Smooth muscle cell (in vitro differentiated cells): ENCODE measurements at regions not wholly inside any gene's neighbourhood (a gene's known extent, or its start where the extent isn't known, plus 50 kb on each side); places are given as distances from the start of the nearest gene placed in this dataset.

Source experiments
- DNase-seq: peaks from one replicate; lab custom pipeline; 2025; ENCODE audit not compliant: unreplicated experiment; lab: John Stamatoyannopoulos, UW
- H2AFZ ChIP-seq: fragments of 200-600 bp; sonication (generic); 2 replicates; pipeline ENCODE4 v1.6.0; 2016; ENCODE audit warnings: antibody characterized with exemption, low read depth, mild to moderate bottlenecking
- H3F3A ChIP-seq: fragments of 200-600 bp; sonication (generic); 2 replicates; pipeline ENCODE4 v1.6.0; 2017; ENCODE audit warnings: antibody characterized with exemption, low read depth
- H3K27ac ChIP-seq: fragments of 200-600 bp; sonication (generic); 2 replicates; pipeline ENCODE4 v1.5.1; 2016; ENCODE audit warnings: low read depth, mild to moderate bottlenecking
- H3K27me3 ChIP-seq: fragments of 200-600 bp; sonication (generic); 2 replicates; pipeline ENCODE4 v1.6.1; 2016; ENCODE audit warnings: low read depth, mild to moderate bottlenecking
- H3K36me3 ChIP-seq: fragments of 200-600 bp; sonication (generic); 2 replicates; pipeline ENCODE4 v1.5.1; 2016; ENCODE audit warnings: low read depth
- H3K4me1 ChIP-seq: fragments of 200-600 bp; sonication (generic); 2 replicates; pipeline ENCODE4 v1.5.1; 2016; ENCODE audit warnings: low read depth
- H3K4me2 ChIP-seq: fragments of 200-600 bp; sonication (generic); 2 replicates; pipeline ENCODE4 v1.6.0; 2016; ENCODE audit warnings: mild to moderate bottlenecking
- H3K4me3 ChIP-seq: fragments of 200-600 bp; sonication (generic); 2 replicates; pipeline ENCODE4 v1.5.1; 2016; ENCODE audit warnings: mild to moderate bottlenecking
- H3K79me2 ChIP-seq: fragments of 200-600 bp; sonication (generic); 2 replicates; pipeline ENCODE4 v1.6.0; 2016; ENCODE audit warnings: low read depth, mild to moderate bottlenecking
- H3K9ac ChIP-seq: fragments of 200-600 bp; sonication (generic); 2 replicates; pipeline ENCODE4 v1.6.0; 2016; ENCODE audit warnings: low read depth
- H3K9me3 ChIP-seq: fragments of 200-600 bp; sonication (generic); replicated peaks from 2 replicates; pipeline ENCODE4 v1.5.1; 2016; ENCODE audit warnings: low read depth
- H4K20me1 ChIP-seq: fragments of 200-600 bp; sonication (generic); 2 replicates; pipeline ENCODE4 v1.6.0; 2016; ENCODE audit warnings: low read depth
- WGBS: methylation state at CpG from one replicate; pipeline ENCODE4 v1.1.7; 2016; ENCODE audit warnings: low lambda C conversion rate; 5-methylcytosine and 5-hydroxymethylcytosine counted together
- TF ChIP-seq, protein P1 (sequence below): fragments of 200-600 bp; sonication (generic); IDR thresholded peaks from 2 replicates; pipeline ENCODE4 v1.5.1; 2017; ENCODE audit warnings: borderline replicate concordance, mild to moderate bottlenecking, antibody characterized with exemption; ENCODE audit not compliant: insufficient read depth, poor library complexity, severe bottlenecking

DNA sequence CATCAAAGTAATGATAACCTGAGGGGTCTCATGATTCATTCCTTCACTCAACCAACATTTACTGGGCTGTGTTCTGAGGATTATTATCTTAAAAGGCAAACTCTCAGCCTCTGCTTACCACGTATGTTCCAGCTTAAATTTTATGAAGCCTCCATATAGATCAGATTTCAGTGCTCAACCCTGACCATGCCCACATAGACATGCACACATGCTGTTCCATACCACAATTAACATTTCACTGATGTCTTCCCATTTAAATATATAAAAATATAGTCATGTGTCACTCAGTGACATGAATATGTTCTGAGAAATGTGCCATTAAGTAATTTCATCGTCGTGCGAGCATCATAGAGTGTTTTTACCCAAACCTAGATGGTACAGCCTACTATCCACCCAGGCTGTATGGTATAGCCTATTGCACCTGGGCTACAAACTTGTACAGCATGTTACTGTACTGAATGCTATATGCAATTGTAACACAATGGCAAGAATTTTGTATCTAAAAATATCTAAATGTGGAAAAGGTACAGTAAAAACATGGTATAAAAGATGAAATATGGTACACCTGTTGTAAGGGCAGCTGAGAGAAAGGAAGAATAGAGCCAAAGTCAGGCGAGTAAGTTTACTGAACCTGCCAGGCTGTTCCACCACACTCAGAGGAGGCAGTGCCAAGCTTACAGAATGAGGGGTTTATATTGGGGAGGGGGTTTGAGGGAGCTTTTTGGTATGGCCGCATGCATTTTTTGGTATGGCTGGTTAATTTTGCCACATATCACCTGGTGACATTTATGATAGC is 134.7 kb upstream of the ETV3 start:
- H2AFZ ChIP-seq: no peak overlapping the region
- H3F3A ChIP-seq: peaks cover 5% of the 10 kb centered on the region
- peaks cover 17% of the 10 kb centered on the region for H3K4me1 ChIP-seq
- H3K79me2 ChIP-seq: no peaks in the 10 kb centered on the region
- TF ChIP-seq, protein P1, sequence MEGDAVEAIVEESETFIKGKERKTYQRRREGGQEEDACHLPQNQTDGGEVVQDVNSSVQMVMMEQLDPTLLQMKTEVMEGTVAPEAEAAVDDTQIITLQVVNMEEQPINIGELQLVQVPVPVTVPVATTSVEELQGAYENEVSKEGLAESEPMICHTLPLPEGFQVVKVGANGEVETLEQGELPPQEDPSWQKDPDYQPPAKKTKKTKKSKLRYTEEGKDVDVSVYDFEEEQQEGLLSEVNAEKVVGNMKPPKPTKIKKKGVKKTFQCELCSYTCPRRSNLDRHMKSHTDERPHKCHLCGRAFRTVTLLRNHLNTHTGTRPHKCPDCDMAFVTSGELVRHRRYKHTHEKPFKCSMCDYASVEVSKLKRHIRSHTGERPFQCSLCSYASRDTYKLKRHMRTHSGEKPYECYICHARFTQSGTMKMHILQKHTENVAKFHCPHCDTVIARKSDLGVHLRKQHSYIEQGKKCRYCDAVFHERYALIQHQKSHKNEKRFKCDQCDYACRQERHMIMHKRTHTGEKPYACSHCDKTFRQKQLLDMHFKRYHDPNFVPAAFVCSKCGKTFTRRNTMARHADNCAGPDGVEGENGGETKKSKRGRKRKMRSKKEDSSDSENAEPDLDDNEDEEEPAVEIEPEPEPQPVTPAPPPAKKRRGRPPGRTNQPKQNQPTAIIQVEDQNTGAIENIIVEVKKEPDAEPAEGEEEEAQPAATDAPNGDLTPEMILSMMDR: no peak
- H3K4me2 ChIP-seq: no peak overlapping the region
- H3K4me3 ChIP-seq: no peak overlapping the region
- H3K9me3 ChIP-seq: no peaks in the 10 kb centered on the region
- no peaks in the 10 kb centered on the region for H3K36me3 ChIP-seq
- H3K9ac ChIP-seq: no peak overlapping the region
- no peaks in the 10 kb centered on the region for H3K27me3 ChIP-seq
- WGBS: 69% methylated on average over 6 of the region's 6 CpGs
- H4K20me1 ChIP-seq: no peaks in the 10 kb centered on the region
- H3K27ac ChIP-seq: no peak overlapping the region
- DNase-seq: no peak

DNA sequence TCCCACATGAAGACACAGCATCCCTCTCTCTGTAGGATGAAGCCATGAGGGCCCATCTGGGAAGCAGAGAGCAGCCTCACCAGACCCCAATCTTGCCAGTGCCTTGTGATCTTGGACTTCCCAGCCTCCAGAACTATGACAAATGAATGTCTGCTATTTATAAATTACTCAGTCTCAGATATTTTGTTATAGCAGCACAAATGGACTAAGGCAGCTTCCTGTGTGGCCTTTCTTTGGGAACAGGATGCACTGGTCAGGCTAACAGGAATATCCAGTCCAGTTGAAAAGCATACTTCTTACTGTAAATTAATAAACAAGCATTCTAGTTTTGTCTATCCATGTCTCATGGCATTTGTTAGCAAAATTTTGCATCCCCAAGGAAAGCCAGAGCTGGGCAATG is 134.1 kb upstream of the ETV3 start:
- H3K4me1 ChIP-seq: peaks cover 17% of the 10 kb centered on the region
- H3K4me2 ChIP-seq: no peak overlapping the region
- no peaks in the 10 kb centered on the region for H3K36me3 ChIP-seq
- no peaks in the 10 kb centered on the region for H4K20me1 ChIP-seq
- DNase-seq: no peak
- H3K9ac ChIP-seq: no peak overlapping the region
- H3K27ac ChIP-seq: no peak overlapping the region
- H2AFZ ChIP-seq: no peak overlapping the region
- H3K79me2 ChIP-seq: no peaks in the 10 kb centered on the region
- H3K9me3 ChIP-seq: no peaks in the 10 kb centered on the region
- peaks cover 5% of the 10 kb centered on the region for H3F3A ChIP-seq
- no peak overlapping the region for H3K4me3 ChIP-seq
- TF ChIP-seq, protein P1: no peak
- no peaks in the 10 kb centered on the region for H3K27me3 ChIP-seq

DNA sequence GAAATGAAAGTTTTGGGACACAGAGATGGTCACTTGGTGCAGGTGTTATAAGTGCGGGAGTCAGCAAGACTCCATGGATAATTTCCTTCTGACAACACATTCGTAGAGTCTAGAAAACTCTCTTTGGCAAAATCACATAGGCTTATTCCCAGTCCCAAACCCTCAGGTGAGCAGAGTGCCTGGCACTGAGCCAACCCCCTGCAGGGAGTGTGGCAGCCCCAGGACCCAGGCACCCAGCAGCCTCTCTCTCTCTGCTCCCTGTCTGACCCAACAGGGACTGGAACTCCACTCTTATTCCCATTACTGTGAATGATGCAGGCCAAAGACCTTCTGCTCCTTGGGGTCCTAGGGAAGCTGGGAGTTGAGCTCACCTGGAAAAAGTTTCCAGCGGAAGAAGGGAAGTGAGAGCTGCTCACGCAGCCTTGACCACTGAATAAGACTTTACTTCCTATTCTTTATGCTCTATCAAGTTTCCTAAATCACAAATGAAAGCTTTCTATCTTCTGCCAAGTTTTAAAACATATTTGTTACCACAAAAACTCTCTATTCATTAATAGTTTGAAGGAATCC is 132.6 kb upstream of the ETV3 start:
- Histone ChIP-seq H3K4me1 (peaks cover 17% of the 10 kb centered on the region), H4K20me1 (no peaks in the 10 kb centered on the region), H3F3A (peaks cover 5% of the 10 kb centered on the region), H2AFZ (no peak overlapping the region), H3K36me3 (no peaks in the 10 kb centered on the region), H3K4me2 (no peak overlapping the region), H3K9ac (no peak overlapping the region), H3K9me3 (no peaks in the 10 kb centered on the region), H3K79me2 (no peaks in the 10 kb centered on the region), H3K27ac (no peak overlapping the region), H3K27me3 (no peaks in the 10 kb centered on the region), H3K4me3 (no peak overlapping the region)
- WGBS: 95% methylated on average over 4 of the region's 4 CpGs
- TF ChIP-seq, protein P1: no peak
- no peak for DNase-seq
